GM12878 (cell line): ENCODE measurements at regions not wholly inside any gene's neighbourhood (a gene's known extent, or its start where the extent isn't known, plus 50 kb on each side); places are given as distances from the start of the nearest gene placed in this dataset.

ENCODE experiments used
- ATAC-seq: fragments of 200-7000 bp; cut with Tn5 transposase; 3 replicates; pipeline ENCODE4 v1.9.1; 2020; ENCODE audit warnings: mild to moderate bottlenecking, moderate library complexity
- BruUV-seq: library from RNA; stranded (reverse); fragments of 400-500 nt; replicated peaks from 2 replicates; lab custom pipeline; 2021; lab: Mats Ljungman, UMichigan
- CTCF ChIA-PET: fragments of 300-600 bp; sonication (Branson Sonifier 250); formaldehyde crosslinking; extraction: SDS; loops from one replicate; lab custom pipeline; 2021; ENCODE audit warnings: inconsistent platforms; lab: Yijun Ruan, JAX
- POLR2A ChIA-PET: fragments of 350-600 bp; formaldehyde crosslinking; extraction: SDS; loops from one replicate; lab custom pipeline; 2021; ENCODE audit warnings: inconsistent platforms; lab: Charles Lee
- RAD21 ChIA-PET: fragments of 300-600 bp; sonication (Branson Sonifier 250); formaldehyde crosslinking; loops from one replicate; lab custom pipeline; 2023; ENCODE audit warnings: antibody characterized with exemption; ENCODE audit not compliant: unreplicated experiment; lab: Charles Lee
- SMC1A ChIA-PET: fragments of 300-600 bp; sonication (Branson Sonifier 250); formaldehyde crosslinking; loops from one replicate; lab custom pipeline; 2023; ENCODE audit not compliant: unreplicated experiment, uncharacterized antibody; lab: Charles Lee
- DNase-seq: peaks from one replicate; pipeline ENCODE4 v3.0.0-alpha.2; 2011; ENCODE audit warnings: low read depth, low spot score
- FAIRE-seq: peaks from 3 replicates; lab custom pipeline; 2011; peaks lifted over from hg19 to GRCh38; lab: Jason Lieb, UNC
- H2AFZ ChIP-seq: 2 replicates; pipeline ENCODE4 v1.6.0; 2011; ENCODE audit warnings: low read depth, low read length, control low read depth; ENCODE audit not compliant: control insufficient read depth
- H3K27ac ChIP-seq: 2 replicates; pipeline ENCODE4 v1.5.1; 2011; ENCODE audit warnings: control low read depth; ENCODE audit not compliant: control insufficient read depth, insufficient read depth
- H3K27me3 ChIP-seq, 2 experiments: replicated peaks in 1 of 2; 2 replicates each; pipeline versions ENCODE4 v1.6.0 to v1.6.1; 2011; ENCODE audit warnings: low read length in 1 of 2; ENCODE audit not compliant: control insufficient read depth in 2 of 2, insufficient read depth in 2 of 2
- H3K36me3 ChIP-seq, 2 experiments: 2 replicates each; pipeline ENCODE4 v1.5.1; 2011; ENCODE audit warnings: low read length in 1 of 2; ENCODE audit not compliant: control insufficient read depth in 2 of 2, insufficient read depth in 2 of 2
- H3K4me1 ChIP-seq: 2 replicates; pipeline ENCODE4 v1.6.1; 2011; ENCODE audit warnings: mild to moderate bottlenecking, low read length, moderate library complexity, mixed read lengths; ENCODE audit not compliant: control insufficient read depth, insufficient read depth
- H3K4me2 ChIP-seq: 2 replicates; pipeline ENCODE4 v1.6.0; 2011; ENCODE audit warnings: control low read depth; ENCODE audit not compliant: control insufficient read depth, insufficient read depth
- H3K4me3 ChIP-seq: fragments of 200-600 bp; sonication (generic); 2 replicates; pipeline ENCODE4 v1.5.1; 2016
- H3K79me2 ChIP-seq: 2 replicates; pipeline ENCODE4 v1.6.0; 2011; ENCODE audit warnings: low read length; ENCODE audit not compliant: control insufficient read depth, insufficient read depth
- H3K9ac ChIP-seq: 2 replicates; pipeline ENCODE4 v1.8.0; 2011; ENCODE audit warnings: low read length, control low read depth, mixed read lengths; ENCODE audit not compliant: control insufficient read depth, insufficient read depth
- H3K9me3 ChIP-seq: replicated peaks from 3 replicates; pipeline ENCODE4 v1.5.1; 2011; ENCODE audit warnings: mild to moderate bottlenecking, low read length; ENCODE audit not compliant: control insufficient read depth, insufficient read depth
- H4K20me1 ChIP-seq: 2 replicates; pipeline ENCODE4 v1.6.0; 2011; ENCODE audit not compliant: control insufficient read depth, insufficient read depth
- ASH2L ChIP-seq: fragments of 300-600, 200-600 bp; sonication (generic); IDR thresholded peaks from 2 replicates; pipeline ENCODE4 v1.6.1; 2017; ENCODE audit warnings: low read depth, mild to moderate bottlenecking, borderline replicate concordance
- BCL11A ChIP-seq: IDR thresholded peaks from 2 replicates; pipeline ENCODE4 v1.6.1; 2011; ENCODE audit warnings: low read depth, low read length
- CREM ChIP-seq: IDR thresholded peaks from 2 replicates; pipeline ENCODE4 v1.6.1; 2014; ENCODE audit warnings: antibody characterized with exemption, low read depth
- HCFC1 ChIP-seq: fragments of 150-350 bp; IDR thresholded peaks from 2 replicates; pipeline ENCODE4 v1.6.1; 2014; ENCODE audit warnings: low read length
- HSF1 ChIP-seq: fragments of 150-350 bp; IDR thresholded peaks from 2 replicates; pipeline ENCODE4 v1.6.1; 2014; ENCODE audit warnings: mild to moderate bottlenecking, low read depth, low read length
- IRF5 ChIP-seq: fragments of 450-650 bp; IDR thresholded peaks from 2 replicates; pipeline ENCODE4 v1.6.1; 2017; ENCODE audit warnings: borderline replicate concordance
- KAT2A ChIP-seq: conservative IDR thresholded peaks from 2 replicates; pipeline ENCODE4 v1.6.1; 2011; ENCODE audit warnings: low read depth, low read length; ENCODE audit not compliant: control insufficient read depth
- NKRF ChIP-seq: fragments of 450-650 bp; conservative IDR thresholded peaks from 2 replicates; pipeline ENCODE4 v1.6.1; 2017; ENCODE audit warnings: mild to moderate bottlenecking, moderate library complexity
- PKNOX1 ChIP-seq: fragments of 450-650 bp; IDR thresholded peaks from 2 replicates; pipeline ENCODE4 v1.6.1; 2016; ENCODE audit warnings: mild to moderate bottlenecking
- POU2F2 ChIP-seq: IDR thresholded peaks from 3 replicates; pipeline ENCODE4 v1.6.1; 2011; ENCODE audit warnings: low read depth, mild to moderate bottlenecking, low read length, borderline replicate concordance
- TCF12 ChIP-seq: IDR thresholded peaks from 2 replicates; pipeline ENCODE4 v1.6.1; 2011; ENCODE audit warnings: low read depth, mild to moderate bottlenecking, low read length
- ZBTB11 ChIP-seq: fragments of 450-650 bp; formaldehyde crosslinking; IDR thresholded peaks from 2 replicates; pipeline ENCODE4 v1.5.0; 2022; ENCODE audit warnings: mild to moderate bottlenecking, missing genetic modification characterization
- ZBTB33 ChIP-seq: fragments of 450-650 bp; IDR thresholded peaks from 2 replicates; pipeline ENCODE4 v1.6.1; 2017; ENCODE audit warnings: mild to moderate bottlenecking
- WGBS: methylation state at CpG from one replicate; pipeline ENCODE4 v1.1.6; 2016; ENCODE audit warnings: low lambda C conversion rate; ENCODE audit not compliant: insufficient replicate concordance, insufficient coverage; ENCODE audit errors: missing lambda C conversion rate; 5-methylcytosine and 5-hydroxymethylcytosine counted together
- in situ Hi-C: fragments of 300-500 bp; cut with MboI; formaldehyde crosslinking; loops from 9 replicates; pipeline ENCODE4 v1.14.3; 2018; ENCODE audit warnings: mixed read lengths
- intact Hi-C: fragments of 100-400 bp; cut with micrococcal nuclease; formaldehyde crosslinking; loops from one replicate; pipeline ENCODE4 v1.14.2; 2022; ENCODE audit not compliant: unreplicated experiment

- RAD21 ChIA-PET: no interaction called here
- intact Hi-C loops: no loop called here
- POLR2A ChIA-PET: no interaction called here
- no peak overlapping the region for H3K27ac ChIP-seq
- CTCF ChIA-PET: interaction anchor here (1.4 kb wide), 1 partner anchor 404 kb away, joined by 5 read pairs; no protein-coding TSS in a partner anchor
- H4K20me1 ChIP-seq: no peaks in the 10 kb centered on the region
- H3K9me3 ChIP-seq: no peaks in the 10 kb centered on the region
- no peaks in the 10 kb centered on the region for H3K79me2 ChIP-seq
- BruUV-seq: no TSS peak
- no peaks in the 10 kb centered on the region for H3K4me1 ChIP-seq
- FAIRE-seq (no peak), ATAC-seq (no peak), DNase-seq (no peak)
- H3K4me3 ChIP-seq: no peak overlapping the region
- in situ Hi-C loops: no loop called here
- SMC1A ChIA-PET: no interaction called here
- no peak overlapping the region for H3K9ac ChIP-seq
- no peaks in the 10 kb centered on the region for H3K36me3 ChIP-seq
- no peak overlapping the region for H3K4me2 ChIP-seq
- no peak overlapping the region for H2AFZ ChIP-seq
- TF ChIP-seq ASH2L (no peak), PKNOX1 (no peak), HSF1 (no peak), CREM (no peak), IRF5 (no peak), TCF12 (no peak), HCFC1 (no peak), NKRF (no peak), BCL11A (no peak), ZBTB33 (no peak), ZBTB11 (CRISPR knock-in tag) (no peak), POU2F2 (no peak), KAT2A (no peak)
- H3K27me3 ChIP-seq: no peaks in the 10 kb centered on the region
- 0% methylated on average over 1 of the region's 1 CpG for WGBS
Observed at GRCh38 chr3:30289324-30289723, 317.1 kb upstream of the TGFBR2 start.
